ENCODE measurements at regions not wholly inside any gene's neighbourhood (a gene's known extent, or its start where the extent isn't known, plus 50 kb on each side); places are given as distances from the start of the nearest gene placed in this dataset.
"Not testable (repeated sequence)": the region's sequence is repeated elsewhere in the genome, so short reads cannot be mapped to it uniquely, and the experiment has no call there.

DNA sequence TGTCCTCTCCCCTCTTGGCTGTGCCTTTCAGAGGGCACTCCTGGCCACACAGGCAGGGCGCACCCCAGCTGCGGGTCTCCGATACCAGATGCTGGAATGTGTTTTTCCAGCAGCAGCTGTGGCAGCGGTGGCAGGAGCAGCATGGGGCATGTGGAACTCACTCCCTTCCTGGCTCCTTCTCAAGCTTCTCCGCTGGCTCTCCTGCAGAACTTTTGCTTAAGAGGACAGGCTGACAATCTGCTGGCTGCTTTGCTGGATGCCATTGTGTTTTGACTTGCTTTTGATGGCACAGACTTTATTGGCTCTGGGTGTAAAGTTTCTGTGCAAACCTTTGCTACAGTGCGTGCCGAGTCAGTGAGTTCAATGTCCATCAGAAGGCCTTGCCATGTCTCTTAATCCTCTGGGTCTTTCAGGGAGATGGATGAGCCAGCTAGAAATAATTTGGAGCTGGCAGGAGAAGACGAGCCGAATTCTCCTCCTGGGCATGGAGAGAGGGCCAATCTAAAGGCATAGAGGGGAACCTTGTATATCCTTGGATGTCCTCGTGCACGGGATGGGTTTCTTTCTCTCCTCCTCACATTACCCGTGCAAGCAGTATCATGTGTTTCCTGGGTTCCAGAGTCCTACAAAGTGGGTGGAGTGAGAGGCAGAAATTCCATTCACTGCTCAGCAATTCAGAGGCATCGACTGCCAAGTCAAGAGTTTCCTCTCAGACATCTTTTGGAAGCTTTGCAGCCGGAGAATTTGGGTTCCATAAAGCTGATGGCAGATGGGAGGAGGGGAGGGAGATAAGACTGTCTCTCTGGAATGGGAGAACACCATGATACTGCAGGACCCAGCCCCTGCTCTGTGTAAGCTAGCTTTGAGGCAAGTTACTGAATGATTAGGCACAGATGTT is 231.2 kb downstream of the FGF9 start:
- H3K4me3 ChIP-seq (ENCODE audit: low read length in 3 of 3), result no peak overlapping the region
- peak overlapping the region in 1 of 3 donors; percentile 33 for H3K9ac ChIP-seq (ENCODE audit: low read depth in 1 of 3, low read length in 3 of 3)
- H3K27ac ChIP-seq (ENCODE audit: low read depth, low read length), result no peak overlapping the region
- H3K27me3 ChIP-seq (ENCODE audit: control insufficient read depth in 3 of 3, insufficient read depth in 3 of 3, low read length in 3 of 3), result peaks cover 0 to 3% (median 0%) of the 10 kb centered on the region in 3 donors
- H3K9me3 ChIP-seq (ENCODE audit: control insufficient read depth in 3 of 3, low read length in 3 of 3), result no peaks in the 10 kb centered on the region
- no peaks in the 10 kb centered on the region for H3K36me3 ChIP-seq (ENCODE audit: control insufficient read depth in 3 of 3, insufficient read depth in 3 of 3, low read length in 3 of 3)
- H3K4me1 ChIP-seq (ENCODE audit: control insufficient read depth in 3 of 3, insufficient read depth in 3 of 3, low read length in 3 of 3), result peaks cover 15 to 18% (median 16%) of the 10 kb centered on the region in 3 donors

DNA sequence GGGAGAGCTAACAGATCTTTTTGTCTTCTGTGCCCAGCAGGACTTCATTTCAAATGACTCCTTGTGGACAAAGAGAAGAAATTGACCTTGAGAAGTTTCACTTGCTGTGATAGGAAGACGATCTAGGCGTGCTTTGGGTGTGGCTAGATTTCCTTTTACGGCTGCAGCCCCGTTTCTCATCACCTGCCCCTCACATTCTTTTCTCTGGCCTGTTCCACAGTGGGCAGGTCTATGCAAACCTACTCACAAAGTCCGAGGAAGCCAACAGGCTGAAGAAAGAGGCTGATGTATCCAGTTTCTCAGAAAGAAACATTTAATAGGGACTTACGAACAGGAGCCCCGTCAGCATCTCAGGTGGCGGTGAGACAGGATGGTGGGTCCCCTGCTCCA is 231.8 kb downstream of the FGF9 start:
- H3K4me3 ChIP-seq (ENCODE audit: low read length in 3 of 3), result no peak overlapping the region
- no peak overlapping the region for H3K9ac ChIP-seq (ENCODE audit: low read depth in 1 of 3, low read length in 3 of 3)
- no peaks in the 10 kb centered on the region for H3K9me3 ChIP-seq (ENCODE audit: control insufficient read depth in 3 of 3, low read length in 3 of 3)
- no peaks in the 10 kb centered on the region for H3K36me3 ChIP-seq (ENCODE audit: control insufficient read depth in 3 of 3, insufficient read depth in 3 of 3, low read length in 3 of 3)
- H3K4me1 ChIP-seq (ENCODE audit: control insufficient read depth in 3 of 3, insufficient read depth in 3 of 3, low read length in 3 of 3), result peaks cover 15 to 16% (median 16%) of the 10 kb centered on the region in 3 donors
- H3K27ac ChIP-seq (ENCODE audit: low read depth, low read length), result no peak overlapping the region
- H3K27me3 ChIP-seq (ENCODE audit: control insufficient read depth in 3 of 3, insufficient read depth in 3 of 3, low read length in 3 of 3), result peaks cover 0 to 3% (median 0%) of the 10 kb centered on the region in 3 donors

GRCh38 chr13:21905486-21905885 is 234.6 kb downstream of the FGF9 start:
- Histone ChIP-seq H3K4me1 (ENCODE audit: control insufficient read depth in 3 of 3, insufficient read depth in 3 of 3, low read length in 3 of 3) (peaks cover 15 to 16% (median 16%) of the 10 kb centered on the region in 3 donors), H3K27me3 (ENCODE audit: control insufficient read depth in 3 of 3, insufficient read depth in 3 of 3, low read length in 3 of 3) (no peaks in the 10 kb centered on the region), H3K4me3 (ENCODE audit: low read length in 3 of 3) (no peak overlapping the region), H3K27ac (ENCODE audit: low read depth, low read length) (no peak overlapping the region), H3K36me3 (ENCODE audit: control insufficient read depth in 3 of 3, insufficient read depth in 3 of 3, low read length in 3 of 3) (no peaks in the 10 kb centered on the region), H3K9me3 (ENCODE audit: control insufficient read depth in 3 of 3, low read length in 3 of 3) (no peaks in the 10 kb centered on the region), H3K9ac (ENCODE audit: low read depth in 1 of 3, low read length in 3 of 3) (no peak overlapping the region)

GRCh38 chr13:21909331-21909730 is 238.5 kb downstream of the FGF9 start:
- Histone ChIP-seq H3K4me1 (ENCODE audit: control insufficient read depth in 3 of 3, insufficient read depth in 3 of 3, low read length in 3 of 3) (no peaks in the 10 kb centered on the region), H3K9ac (ENCODE audit: low read depth in 1 of 3, low read length in 3 of 3) (no peak overlapping the region), H3K27ac (ENCODE audit: low read depth, low read length) (no peak overlapping the region), H3K9me3 (ENCODE audit: control insufficient read depth in 3 of 3, low read length in 3 of 3) (no peaks in the 10 kb centered on the region), H3K4me3 (ENCODE audit: low read length in 3 of 3) (no peak overlapping the region), H3K27me3 (ENCODE audit: control insufficient read depth in 3 of 3, insufficient read depth in 3 of 3, low read length in 3 of 3) (no peaks in the 10 kb centered on the region), H3K36me3 (ENCODE audit: control insufficient read depth in 3 of 3, insufficient read depth in 3 of 3, low read length in 3 of 3) (no peaks in the 10 kb centered on the region)

DNA sequence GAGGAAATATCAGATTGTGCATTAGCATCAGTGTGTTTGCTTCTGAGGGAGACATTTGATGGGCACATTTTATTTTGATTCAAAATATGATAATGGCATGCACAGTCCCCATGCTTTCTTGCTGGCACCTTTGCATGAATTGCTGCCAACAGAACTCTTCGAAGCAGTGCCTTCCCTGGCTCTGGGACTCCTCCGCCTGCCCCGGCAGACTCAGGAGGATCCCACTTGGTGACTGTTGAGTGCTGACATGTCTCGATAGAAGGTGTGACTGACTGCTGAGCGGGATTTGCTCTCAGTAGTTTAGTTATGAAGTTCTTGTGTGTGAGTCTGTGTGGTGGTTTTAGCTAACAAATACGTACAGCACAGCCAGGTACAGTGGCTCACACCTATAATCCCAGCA is 239.7 kb downstream of the FGF9 start:
- Histone ChIP-seq H3K4me3 (ENCODE audit: low read length in 3 of 3) (no peak overlapping the region), H3K9ac (ENCODE audit: low read depth in 1 of 3, low read length in 3 of 3) (no peak overlapping the region), H3K36me3 (ENCODE audit: control insufficient read depth in 3 of 3, insufficient read depth in 3 of 3, low read length in 3 of 3) (no peaks in the 10 kb centered on the region), H3K4me1 (ENCODE audit: control insufficient read depth in 3 of 3, insufficient read depth in 3 of 3, low read length in 3 of 3) (no peaks in the 10 kb centered on the region), H3K9me3 (ENCODE audit: control insufficient read depth in 3 of 3, low read length in 3 of 3) (no peaks in the 10 kb centered on the region), H3K27ac (ENCODE audit: low read depth, low read length) (no peak overlapping the region), H3K27me3 (ENCODE audit: control insufficient read depth in 3 of 3, insufficient read depth in 3 of 3, low read length in 3 of 3) (no peaks in the 10 kb centered on the region)

DNA sequence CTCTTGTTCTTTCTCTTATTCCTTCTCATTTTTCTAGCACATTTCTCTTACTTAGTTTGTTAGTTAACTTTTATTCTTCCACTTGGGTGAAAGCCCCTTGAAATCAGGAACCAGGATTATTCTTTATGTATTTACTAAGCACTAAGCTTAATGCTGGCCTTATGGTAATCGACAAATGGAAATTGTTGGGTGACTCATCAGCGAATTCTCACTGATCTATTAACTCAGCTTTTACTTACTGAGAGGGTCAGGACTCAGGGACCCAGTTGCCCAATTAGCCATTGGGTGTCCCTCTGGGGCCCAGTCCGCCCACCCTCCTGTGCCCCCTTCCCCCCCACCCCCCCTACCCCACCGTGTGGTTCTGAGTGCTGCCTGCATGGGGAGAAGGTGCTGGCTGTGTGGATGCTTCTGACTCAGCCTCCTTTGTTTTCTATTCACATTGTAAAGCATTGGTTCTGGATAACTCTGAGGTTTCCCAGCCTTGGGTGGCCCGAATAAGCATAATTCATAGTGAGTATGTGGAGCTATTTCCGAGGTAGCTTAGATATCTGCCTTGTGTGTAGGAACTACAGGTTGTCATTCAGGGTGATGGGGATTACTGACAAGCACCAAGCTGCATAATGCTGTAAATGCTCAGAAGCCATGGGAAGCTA is 240.9 kb downstream of the FGF9 start:
- H3K27me3 ChIP-seq (ENCODE audit: control insufficient read depth in 3 of 3, insufficient read depth in 3 of 3, low read length in 3 of 3), result no peaks in the 10 kb centered on the region
- H3K27ac ChIP-seq (ENCODE audit: low read depth, low read length), result no peak overlapping the region
- no peaks in the 10 kb centered on the region for H3K36me3 ChIP-seq (ENCODE audit: control insufficient read depth in 3 of 3, insufficient read depth in 3 of 3, low read length in 3 of 3)
- no peak overlapping the region for H3K4me3 ChIP-seq (ENCODE audit: low read length in 3 of 3)
- H3K4me1 ChIP-seq (ENCODE audit: control insufficient read depth in 3 of 3, insufficient read depth in 3 of 3, low read length in 3 of 3), result no peaks in the 10 kb centered on the region
- no peaks in the 10 kb centered on the region for H3K9me3 ChIP-seq (ENCODE audit: control insufficient read depth in 3 of 3, low read length in 3 of 3)
- H3K9ac ChIP-seq (ENCODE audit: low read depth in 1 of 3, low read length in 3 of 3), result no peak overlapping the region

DNA sequence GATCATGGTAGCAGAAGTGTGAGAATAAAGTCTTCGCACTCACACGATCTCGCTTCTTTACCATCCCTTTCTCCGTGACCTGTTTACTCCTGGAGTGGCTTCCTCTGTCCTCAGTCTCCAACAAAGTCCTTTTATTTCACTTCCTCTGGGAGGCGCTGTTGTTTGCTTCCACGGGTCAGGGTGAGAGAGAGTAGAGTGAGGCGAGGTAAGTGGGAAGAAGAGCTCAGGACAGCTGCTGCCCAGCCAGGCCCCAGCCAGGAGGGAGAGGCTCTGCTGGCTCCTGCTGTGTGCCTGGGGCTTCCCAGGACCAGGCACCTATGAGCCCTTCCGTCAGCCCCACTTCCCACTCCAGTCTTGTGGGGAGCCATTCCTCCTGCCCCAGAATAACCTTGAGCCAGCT is 242.1 kb downstream of the FGF9 start:
- no peaks in the 10 kb centered on the region for H3K9me3 ChIP-seq (ENCODE audit: control insufficient read depth in 3 of 3, low read length in 3 of 3)
- H3K36me3 ChIP-seq (ENCODE audit: control insufficient read depth in 3 of 3, insufficient read depth in 3 of 3, low read length in 3 of 3), result no peaks in the 10 kb centered on the region
- H3K9ac ChIP-seq (ENCODE audit: low read depth in 1 of 3, low read length in 3 of 3), result no peak overlapping the region
- H3K27me3 ChIP-seq (ENCODE audit: control insufficient read depth in 3 of 3, insufficient read depth in 3 of 3, low read length in 3 of 3), result no peaks in the 10 kb centered on the region
- H3K4me1 ChIP-seq (ENCODE audit: control insufficient read depth in 3 of 3, insufficient read depth in 3 of 3, low read length in 3 of 3), result no peaks in the 10 kb centered on the region
- H3K27ac ChIP-seq (ENCODE audit: low read depth, low read length), result no peak overlapping the region
- H3K4me3 ChIP-seq (ENCODE audit: low read length in 3 of 3), result no peak overlapping the region

- Histone ChIP-seq H3K9ac (ENCODE audit: low read depth in 1 of 3, low read length in 3 of 3) (no peak overlapping the region), H3K4me1 (ENCODE audit: control insufficient read depth in 3 of 3, insufficient read depth in 3 of 3, low read length in 3 of 3) (no peaks in the 10 kb centered on the region), H3K4me3 (ENCODE audit: low read length in 3 of 3) (no peak overlapping the region), H3K27me3 (ENCODE audit: control insufficient read depth in 3 of 3, insufficient read depth in 3 of 3, low read length in 3 of 3) (no peaks in the 10 kb centered on the region), H3K27ac (ENCODE audit: low read depth, low read length) (no peak overlapping the region), H3K9me3 (ENCODE audit: control insufficient read depth in 3 of 3, low read length in 3 of 3) (no peaks in the 10 kb centered on the region), H3K36me3 (ENCODE audit: control insufficient read depth in 3 of 3, insufficient read depth in 3 of 3, low read length in 3 of 3) (no peaks in the 10 kb centered on the region)
Measured at GRCh38 chr13:21917086-21918015, 246.5 kb downstream of the FGF9 start.

- H3K4me1 ChIP-seq (ENCODE audit: control insufficient read depth in 3 of 3, insufficient read depth in 3 of 3, low read length in 3 of 3); H3K9me3 ChIP-seq (ENCODE audit: control insufficient read depth in 3 of 3, low read length in 3 of 3); H3K9ac ChIP-seq (ENCODE audit: low read depth in 1 of 3, low read length in 3 of 3); H3K27ac ChIP-seq (ENCODE audit: low read depth, low read length); H3K36me3 ChIP-seq (ENCODE audit: control insufficient read depth in 3 of 3, insufficient read depth in 3 of 3, low read length in 3 of 3); H3K4me3 ChIP-seq (ENCODE audit: low read length in 3 of 3); H3K27me3 ChIP-seq (ENCODE audit: control insufficient read depth in 3 of 3, insufficient read depth in 3 of 3, low read length in 3 of 3): not testable (repeated sequence)
Measured at GRCh38 chr13:21920802-21921201, 249.9 kb downstream of the FGF9 start.

All from skeletal muscle tissue (tissue), 3 donors.